CD4-positive, alpha-beta T cell (primary cell): ENCODE measurements at regions not wholly inside any gene's neighbourhood (a gene's known extent, or its start where the extent isn't known, plus 50 kb on each side); places are given as distances from the start of the nearest gene placed in this dataset.

Experiments
- ATAC-seq: fragments of 200-7000 bp; cut with Tn5 transposase; one replicate; pipeline ENCODE4 v1.10.0; 2022; ENCODE audit warnings: mild to moderate bottlenecking; ENCODE audit not compliant: poor library complexity
- CTCF ChIA-PET: fragments of 350-600 bp; sonication (Branson Sonifier 250); formaldehyde crosslinking; loops from one replicate; lab custom pipeline; 2021; ENCODE audit warnings: antibody characterized with exemption, inconsistent platforms; lab: Charles Lee
- POLR2A ChIA-PET: fragments of 350-600 bp; sonication (Branson Sonifier 250); formaldehyde crosslinking; loops from one replicate; lab custom pipeline; 2021; ENCODE audit warnings: antibody characterized with exemption, inconsistent platforms; lab: Charles Lee
- DNase-seq, 14 experiments: peaks; one replicate each; pipeline ENCODE4 v3.0.0-alpha.2; 2013 to 2020; ENCODE audit warnings: mixed read lengths in 2 of 14
- H3K27ac ChIP-seq, 2 donors: one replicate each; pipeline versions ENCODE4 v1.5.1 to v1.7.0; 2013; ENCODE audit warnings: low read length in 2 of 2, low read depth in 1 of 2, mild to moderate bottlenecking in 1 of 2
- H3K27me3 ChIP-seq, 2 experiments: 1 replicate in 1 of 2; 2 replicates in 1 of 2; pipeline versions ENCODE4 v1.6.1 to v1.7.0; 2013; ENCODE audit warnings: low read length in 2 of 2, control low read depth in 1 of 2, mild to moderate bottlenecking in 1 of 2, moderate library complexity in 1 of 2; ENCODE audit not compliant: insufficient read depth in 2 of 2, control insufficient read depth in 1 of 2
- H3K36me3 ChIP-seq: one replicate; pipeline ENCODE4 v1.6.1; 2013; ENCODE audit warnings: low read length, control low read depth; ENCODE audit not compliant: insufficient read depth
- H3K4me1 ChIP-seq: one replicate; pipeline ENCODE4 v1.6.1; 2013; ENCODE audit warnings: low read length, control low read depth; ENCODE audit not compliant: insufficient read depth
- H3K4me3 ChIP-seq: one replicate; pipeline ENCODE4 v1.5.1; 2013; ENCODE audit warnings: mild to moderate bottlenecking, low read length, moderate library complexity
- H3K9me3 ChIP-seq, 2 experiments: 1 replicate in 1 of 2; 2 replicates in 1 of 2; pipeline versions ENCODE4 v1.6.1 to v1.7.0; 2013; ENCODE audit warnings: low read length in 2 of 2, mild to moderate bottlenecking in 2 of 2, control low read depth in 1 of 2, moderate library complexity in 1 of 2; ENCODE audit not compliant: control insufficient read depth in 1 of 2, insufficient read depth in 1 of 2
- H3K27ac Mint-ChIP-seq: one replicate; pipeline ENCODE4 v1.8.0; 2020; ENCODE audit warnings: mixed read lengths
- H3K27me3 Mint-ChIP-seq: one replicate; pipeline ENCODE4 v1.8.0; 2021; ENCODE audit warnings: mixed read lengths
- H3K36me3 Mint-ChIP-seq: one replicate; pipeline ENCODE4 v1.8.0; 2021; ENCODE audit warnings: low read depth, mixed read lengths
- H3K4me1 Mint-ChIP-seq: one replicate; pipeline ENCODE4 v1.8.0; 2021; ENCODE audit warnings: low read depth, mixed read lengths
- H3K4me3 Mint-ChIP-seq: one replicate; pipeline ENCODE4 v1.8.0; 2020; ENCODE audit warnings: mild to moderate bottlenecking, mixed read lengths
- H3K9me3 Mint-ChIP-seq: one replicate; pipeline ENCODE4 v1.8.0; 2020; ENCODE audit warnings: mixed read lengths
- intact Hi-C, 2 experiments: fragments of 100-400 bp; cut with DNase I in 1 of 2; cut with micrococcal nuclease in 1 of 2; formaldehyde crosslinking; loops; one replicate each; pipeline versions ENCODE4 v1.15.1 to v1.9.0; 2023 to 2025; cut with DNase I, micrococcal nuclease
- TF ChIP-seq, protein P1 (sequence below): fragments of 200-600 bp; IDR thresholded peaks from one replicate; pipeline ENCODE4 v1.8.0; 2022; ENCODE audit warnings: antibody characterized with exemption, mild to moderate bottlenecking

DNA sequence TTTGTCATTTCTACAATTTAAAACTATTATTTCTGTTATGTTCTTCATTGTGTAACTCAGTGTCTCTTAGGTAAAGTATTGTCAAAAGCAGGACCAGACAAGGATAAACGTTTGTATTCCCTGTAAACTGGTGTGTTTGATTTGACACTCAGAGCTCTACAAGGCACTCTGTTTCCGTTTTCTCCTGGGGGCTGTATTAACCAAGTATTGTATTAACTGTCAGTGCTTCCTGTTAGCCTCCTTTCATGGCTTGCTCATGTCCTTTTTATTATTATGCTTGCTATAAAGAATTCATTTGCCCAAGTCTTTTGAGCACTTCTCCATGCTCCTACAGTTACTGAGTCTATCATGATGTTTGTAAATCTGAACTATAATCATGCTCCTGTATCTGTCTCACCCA, 323.7 kb downstream of the LPIN1 start:
- H3K9me3 Mint-ChIP-seq, result no peaks in the 10 kb centered on the region
- no peaks in the 10 kb centered on the region for H3K36me3 ChIP-seq
- DNase-seq (no peak), ATAC-seq (no peak)
- H3K4me1 ChIP-seq, result no peaks in the 10 kb centered on the region
- intact Hi-C loops, result no loop called here
- H3K27me3 Mint-ChIP-seq, result no peaks in the 10 kb centered on the region
- no peaks in the 10 kb centered on the region for H3K4me1 Mint-ChIP-seq
- ChIA-PET CTCF (no interaction called here), POLR2A (no interaction called here)
- no peaks in the 10 kb centered on the region for H3K36me3 Mint-ChIP-seq
- TF ChIP-seq, protein P1, sequence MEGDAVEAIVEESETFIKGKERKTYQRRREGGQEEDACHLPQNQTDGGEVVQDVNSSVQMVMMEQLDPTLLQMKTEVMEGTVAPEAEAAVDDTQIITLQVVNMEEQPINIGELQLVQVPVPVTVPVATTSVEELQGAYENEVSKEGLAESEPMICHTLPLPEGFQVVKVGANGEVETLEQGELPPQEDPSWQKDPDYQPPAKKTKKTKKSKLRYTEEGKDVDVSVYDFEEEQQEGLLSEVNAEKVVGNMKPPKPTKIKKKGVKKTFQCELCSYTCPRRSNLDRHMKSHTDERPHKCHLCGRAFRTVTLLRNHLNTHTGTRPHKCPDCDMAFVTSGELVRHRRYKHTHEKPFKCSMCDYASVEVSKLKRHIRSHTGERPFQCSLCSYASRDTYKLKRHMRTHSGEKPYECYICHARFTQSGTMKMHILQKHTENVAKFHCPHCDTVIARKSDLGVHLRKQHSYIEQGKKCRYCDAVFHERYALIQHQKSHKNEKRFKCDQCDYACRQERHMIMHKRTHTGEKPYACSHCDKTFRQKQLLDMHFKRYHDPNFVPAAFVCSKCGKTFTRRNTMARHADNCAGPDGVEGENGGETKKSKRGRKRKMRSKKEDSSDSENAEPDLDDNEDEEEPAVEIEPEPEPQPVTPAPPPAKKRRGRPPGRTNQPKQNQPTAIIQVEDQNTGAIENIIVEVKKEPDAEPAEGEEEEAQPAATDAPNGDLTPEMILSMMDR, result no peak
- no peak overlapping the region for H3K4me3 Mint-ChIP-seq
- no peak overlapping the region for H3K27ac ChIP-seq
- H3K4me3 ChIP-seq, result no peak overlapping the region
- H3K9me3 ChIP-seq, result no peaks in the 10 kb centered on the region
- no peak overlapping the region for H3K27ac Mint-ChIP-seq
- no peaks in the 10 kb centered on the region for H3K27me3 ChIP-seq

DNA sequence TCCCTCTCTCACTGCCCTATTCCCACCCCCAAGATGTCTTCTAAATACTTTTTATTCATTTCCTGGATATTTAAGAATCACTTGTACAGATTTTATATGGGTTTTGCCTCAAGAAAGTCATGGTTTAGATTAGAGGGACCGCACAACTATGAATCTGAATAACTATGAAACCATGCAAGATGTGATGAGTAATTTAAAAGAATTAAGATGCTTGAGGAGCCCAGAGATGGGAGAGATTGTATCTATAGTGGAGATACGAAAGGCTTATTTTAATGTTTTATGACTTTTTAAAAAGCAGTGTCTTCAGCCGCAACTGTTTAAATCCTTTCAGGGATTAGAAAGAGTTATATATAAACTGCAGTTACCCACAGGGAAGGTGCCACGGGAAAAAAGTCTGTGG, 324.1 kb downstream of the LPIN1 start:
- no peaks in the 10 kb centered on the region for H3K4me1 Mint-ChIP-seq
- H3K4me3 ChIP-seq, result no peak overlapping the region
- H3K4me3 Mint-ChIP-seq, result no peak overlapping the region
- H3K9me3 Mint-ChIP-seq, result no peaks in the 10 kb centered on the region
- intact Hi-C loops, result no loop called here
- no peaks in the 10 kb centered on the region for H3K27me3 ChIP-seq
- DNase-seq (no peak), ATAC-seq (no peak)
- no peaks in the 10 kb centered on the region for H3K27me3 Mint-ChIP-seq
- no peaks in the 10 kb centered on the region for H3K36me3 Mint-ChIP-seq
- ChIA-PET POLR2A (no interaction called here), CTCF (no interaction called here)
- H3K4me1 ChIP-seq, result no peaks in the 10 kb centered on the region
- no peak overlapping the region for H3K27ac ChIP-seq
- TF ChIP-seq, protein P1, result no peak
- H3K27ac Mint-ChIP-seq, result no peak overlapping the region
- H3K36me3 ChIP-seq, result no peaks in the 10 kb centered on the region
- no peaks in the 10 kb centered on the region for H3K9me3 ChIP-seq

DNA sequence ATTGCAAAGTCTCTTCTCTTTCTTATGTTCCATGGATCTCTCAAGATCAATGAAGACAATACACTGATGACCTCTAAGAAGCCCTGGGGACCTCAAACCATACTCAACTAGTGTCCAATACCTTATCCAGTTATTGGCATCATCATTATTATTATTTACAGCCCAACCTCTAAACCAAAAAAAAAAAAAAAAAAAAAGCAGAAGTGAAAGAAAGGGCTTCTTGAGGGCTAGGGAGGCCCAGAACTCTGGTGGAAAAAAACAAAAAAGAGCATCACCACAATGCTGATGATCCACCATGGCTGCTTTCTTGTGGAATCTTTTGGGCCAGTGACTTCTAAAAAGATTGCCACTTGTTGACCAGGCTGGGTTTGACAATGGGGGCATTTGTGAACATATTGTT, 324.9 kb downstream of the LPIN1 start:
- POLR2A ChIA-PET, result no interaction called here
- intact Hi-C loops, result no loop called here
- Mint-ChIP-seq H3K27ac (no peak overlapping the region), H3K4me3 (no peak overlapping the region), H3K36me3 (no peaks in the 10 kb centered on the region), H3K27me3 (no peaks in the 10 kb centered on the region), H3K4me1 (no peaks in the 10 kb centered on the region), H3K9me3 (no peaks in the 10 kb centered on the region)
- Histone ChIP-seq H3K27me3 (no peaks in the 10 kb centered on the region), H3K36me3 (no peaks in the 10 kb centered on the region), H3K4me1 (no peaks in the 10 kb centered on the region), H3K4me3 (no peak overlapping the region), H3K27ac (no peak overlapping the region), H3K9me3 (no peaks in the 10 kb centered on the region)
- CTCF ChIA-PET, result no interaction called here
- ATAC-seq, result no peak
- TF ChIP-seq, protein P1, result no peak
- DNase-seq, result no peak
